GM19468 (cell line): ENCODE measurements at regions not wholly inside any gene's neighbourhood (a gene's known extent, or its start where the extent isn't known, plus 50 kb on each side); places are given as distances from the start of the nearest gene placed in this dataset.

ENCODE experiments used
- ATAC-seq: cut with Tn5 transposase; IDR thresholded peaks from one replicate; pipeline ENCODE4 v1.9.1; 2021; ENCODE audit warnings: mild to moderate bottlenecking, moderate library complexity, moderate number of reproducible peaks; ENCODE audit not compliant: unreplicated experiment; ENCODE audit errors: extremely low read depth

- ATAC-seq: no peak
These were observed 296.8 kb upstream of the TPM1 start for GRCh38 chr15:62745621-62746225.

- ATAC-seq: no peak
These were observed 294.4 kb upstream of the TPM1 start for GRCh38 chr15:62748196-62748595.

GRCh38 chr15:62749036-62749815 is 293.3 kb upstream of the TPM1 start:
- ATAC-seq: no peak

DNA sequence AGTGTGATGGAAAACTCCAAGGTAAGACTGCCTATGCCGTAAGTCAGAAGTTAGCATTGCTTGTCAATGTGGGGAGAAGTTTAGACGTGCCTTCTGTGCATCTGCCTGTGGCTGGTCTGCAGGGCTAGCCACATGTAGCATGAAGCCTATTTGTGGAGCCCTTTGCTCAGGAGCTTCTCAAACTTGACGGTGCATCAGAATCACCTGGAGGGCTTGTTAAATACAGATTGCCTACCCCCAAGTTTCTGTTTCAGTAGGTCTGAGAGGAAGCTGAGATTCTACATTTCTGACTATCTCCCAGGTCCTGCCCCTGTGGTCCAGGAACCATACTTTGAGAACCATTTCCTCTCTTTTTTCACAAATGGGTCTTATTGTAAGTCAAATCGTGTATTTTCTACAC is 292.1 kb upstream of the TPM1 start:
- no peak for ATAC-seq

- no peak for ATAC-seq
These were observed 289.7 kb upstream of the TPM1 start for GRCh38 chr15:62752657-62753517.

DNA sequence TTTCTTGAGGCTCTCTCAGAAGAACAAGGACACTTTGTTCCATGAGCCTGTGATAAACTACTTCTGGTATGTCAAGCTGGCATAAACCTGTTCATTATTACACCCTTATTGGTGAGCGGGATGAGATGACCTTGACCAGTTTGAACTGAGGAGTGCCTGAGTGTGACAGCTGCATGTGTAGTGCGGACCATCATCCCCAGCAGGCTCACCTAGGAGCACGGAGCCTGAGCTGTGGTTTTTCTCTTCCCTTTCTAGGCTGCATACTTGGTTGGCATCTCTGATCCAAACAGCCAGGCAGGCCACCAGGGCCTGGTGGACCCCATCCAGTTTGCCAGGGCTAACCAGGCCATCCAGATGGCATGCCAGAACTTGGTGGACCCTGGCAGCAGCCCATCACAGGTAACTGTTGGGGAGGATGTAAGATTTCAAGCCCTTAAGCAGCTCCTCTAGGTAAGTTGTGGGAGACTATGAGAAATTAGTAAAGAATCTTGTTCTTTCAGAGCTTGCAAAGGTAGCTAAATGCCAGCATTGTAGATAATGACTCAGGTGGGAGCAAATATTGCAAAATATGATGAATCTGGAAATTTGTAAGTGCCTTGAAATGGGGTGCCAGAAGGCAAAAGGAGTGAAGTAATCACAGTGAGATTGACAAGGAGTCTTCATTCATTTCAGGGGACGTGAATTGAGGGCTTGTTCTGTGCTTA is 288.9 kb upstream of the TPM1 start:
- ATAC-seq: no peak

DNA sequence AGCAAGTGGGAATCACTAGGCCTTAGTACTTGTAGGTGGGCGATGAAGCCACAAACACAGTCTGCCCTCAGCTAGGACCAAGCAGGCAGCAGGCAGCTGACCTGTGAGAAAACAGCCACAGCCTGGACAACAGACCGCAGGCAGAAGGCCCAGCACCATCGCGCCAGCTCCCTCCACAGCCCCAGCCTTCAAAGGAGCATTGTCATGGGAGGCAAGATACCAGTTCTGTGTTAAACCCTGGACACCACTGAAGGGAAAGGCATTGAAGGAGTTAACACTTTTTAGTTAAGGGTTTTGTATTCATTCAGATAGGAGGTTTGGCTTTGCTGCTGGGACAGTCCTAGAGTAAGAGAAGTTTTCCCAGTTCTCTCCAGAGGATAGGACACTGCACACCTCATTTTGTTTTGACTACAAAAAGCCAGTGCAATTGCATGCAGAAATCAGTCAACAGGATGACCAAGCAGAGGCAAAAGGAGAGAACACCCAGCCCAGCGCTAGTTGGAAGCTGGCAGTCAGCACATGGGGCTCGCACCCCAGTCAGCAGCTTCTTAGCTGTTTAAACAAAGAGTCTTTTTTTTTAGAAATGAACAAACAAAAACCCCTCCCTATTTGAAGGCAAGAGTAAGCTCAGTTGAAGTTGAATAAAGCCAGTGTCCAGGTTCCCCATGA is 286.1 kb upstream of the TPM1 start:
- ATAC-seq: no peak

GRCh38 chr15:62756995-62757360 is 285.6 kb upstream of the TPM1 start:
- no peak for ATAC-seq

DNA sequence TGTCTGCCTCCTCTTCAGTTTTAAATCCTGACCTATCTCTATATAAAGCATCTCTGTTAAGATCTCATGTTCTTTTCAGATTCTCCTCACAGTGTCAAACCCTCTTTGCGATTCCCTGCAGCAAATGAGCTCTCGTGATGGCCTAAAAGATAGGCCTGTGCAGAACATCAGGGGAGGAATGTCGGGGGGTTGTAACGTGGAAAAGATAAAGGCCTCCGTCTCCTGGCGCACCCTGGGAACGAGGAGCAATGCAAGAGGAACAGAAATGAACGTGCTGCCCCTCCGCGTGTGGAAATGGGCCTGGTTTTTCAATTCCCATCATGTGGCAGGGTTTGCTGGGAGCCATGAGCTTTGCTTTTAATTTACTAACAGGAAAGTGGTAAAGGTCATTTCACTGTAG is 285.0 kb upstream of the TPM1 start:
- ATAC-seq: no peak

DNA sequence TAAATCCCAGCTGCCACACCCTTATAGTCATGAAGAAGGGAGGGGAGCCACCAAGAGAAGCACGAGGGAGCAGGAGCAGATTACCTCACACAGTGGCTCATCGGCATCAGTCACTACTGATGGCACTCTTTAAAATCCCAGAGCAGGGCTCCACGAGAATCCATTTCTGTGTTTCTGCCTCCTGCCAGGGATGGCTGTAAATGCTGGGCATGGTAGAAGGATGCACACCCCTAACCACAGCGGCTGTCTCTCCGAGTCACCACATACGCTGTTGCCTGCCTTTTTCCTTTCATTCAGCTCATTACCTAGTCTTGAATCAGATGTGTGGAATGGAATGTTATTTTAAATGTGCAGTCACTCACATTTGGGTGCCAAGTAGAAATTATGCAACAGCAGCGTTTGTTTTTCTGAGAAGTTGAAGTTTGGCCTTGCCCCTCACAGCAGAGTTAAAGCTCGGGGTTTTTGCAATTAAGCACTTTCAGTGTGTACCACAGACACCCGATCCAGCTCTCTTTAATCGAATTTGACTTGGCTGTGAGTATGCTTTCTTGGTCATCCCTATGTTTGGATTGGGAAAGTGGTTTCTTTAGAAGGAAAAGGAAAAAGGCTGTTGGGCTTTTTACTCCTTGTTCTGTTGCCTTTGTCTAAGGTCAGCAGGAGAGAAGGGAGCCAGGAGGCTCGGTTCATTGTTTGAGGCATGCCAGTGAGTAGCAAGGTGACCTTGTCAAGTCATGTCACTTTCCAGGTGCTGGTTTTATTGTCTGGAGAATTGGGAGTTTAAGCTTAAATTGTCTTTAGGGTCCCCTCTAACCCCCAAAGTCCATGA is 284.2 kb upstream of the TPM1 start:
- no peak for ATAC-seq

GRCh38 chr15:62758952-62759349 is 283.6 kb upstream of the TPM1 start:
- no peak for ATAC-seq

DNA sequence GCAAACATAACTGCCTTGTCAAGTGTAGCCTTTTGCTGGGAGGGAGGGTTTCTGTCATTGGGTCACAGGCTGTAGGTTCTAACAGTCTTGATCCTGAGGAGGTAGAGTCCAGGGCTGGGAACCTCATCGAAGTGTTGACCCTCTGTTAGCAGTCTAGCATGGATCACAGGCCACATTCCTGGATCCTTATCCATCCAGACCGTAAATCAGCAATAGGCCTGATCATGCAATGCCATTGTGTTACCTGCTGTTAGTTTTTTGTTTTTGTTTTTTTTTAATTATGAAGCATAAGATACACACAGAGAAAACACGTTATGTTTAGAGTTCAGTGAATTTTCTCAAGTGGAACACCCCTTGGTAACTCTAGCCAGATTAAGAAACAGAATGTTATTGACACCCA is 282.0 kb upstream of the TPM1 start:
- ATAC-seq: no peak

GRCh38 chr15:62765916-62766315 is 276.6 kb upstream of the TPM1 start:
- ATAC-seq: no peak

GRCh38 chr15:62766599-62766998 is 275.9 kb upstream of the TPM1 start:
- ATAC-seq: no peak

DNA sequence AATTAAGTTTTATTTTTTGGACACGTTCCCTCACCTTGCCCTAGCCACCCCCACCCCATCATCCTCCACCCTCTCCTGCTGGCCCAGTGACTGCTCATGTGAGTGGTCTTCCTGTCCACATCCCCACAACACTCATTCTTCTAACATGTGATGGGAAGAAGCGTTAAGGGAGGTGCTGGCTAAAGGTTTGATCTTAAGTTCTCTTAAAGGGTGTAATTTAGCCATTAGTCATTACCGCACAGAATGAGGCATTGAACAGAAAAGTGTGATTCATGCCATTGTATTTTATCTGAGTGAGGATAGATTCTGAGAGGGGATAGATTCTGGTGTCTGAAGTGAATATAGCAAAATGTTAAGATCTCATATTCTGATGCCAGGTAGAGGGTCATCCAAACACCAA is 272.9 kb upstream of the TPM1 start:
- ATAC-seq: no peak

GRCh38 chr15:62770111-62770660 is 272.4 kb upstream of the TPM1 start:
- no peak for ATAC-seq

GRCh38 chr15:62770752-62771151 is 271.8 kb upstream of the TPM1 start:
- no peak for ATAC-seq

- no peak for ATAC-seq
These were observed 271.3 kb upstream of the TPM1 start for GRCh38 chr15:62771234-62771633.
